ENCODE measurements at regions not wholly inside any gene's neighbourhood (a gene's known extent, or its start where the extent isn't known, plus 50 kb on each side); places are given as distances from the start of the nearest gene placed in this dataset.

DNA sequence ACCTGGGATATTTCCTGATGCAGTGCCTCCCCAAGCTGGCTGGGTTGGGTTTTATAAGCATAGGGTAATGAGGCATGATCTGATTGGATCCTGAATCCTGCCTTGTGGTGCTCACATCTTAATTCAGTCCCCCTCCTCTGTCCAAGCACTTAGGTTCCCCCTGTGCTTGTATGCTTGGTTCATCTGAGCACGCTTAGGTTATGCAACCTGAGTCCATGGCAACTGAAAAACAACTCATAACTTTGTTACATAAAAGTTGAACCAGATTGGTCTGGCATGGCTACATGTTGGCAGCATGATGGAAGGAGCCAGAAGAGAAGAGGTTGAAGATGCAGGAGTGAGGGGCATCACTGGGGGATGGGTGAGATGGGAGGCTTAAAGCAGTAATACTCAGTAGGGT, 57.3 kb upstream of the OSBPL3 start:
- no peaks in the 10 kb centered on the region for H3K4me1 Mint-ChIP-seq
- peaks cover 4% of the 10 kb centered on the region for H3K27me3 Mint-ChIP-seq
- H3K4me3 Mint-ChIP-seq: no peak overlapping the region
- no peaks in the 10 kb centered on the region for H3K36me3 Mint-ChIP-seq
- H3K9me3 Mint-ChIP-seq: peaks cover 2 to 7% (median 2%) of the 10 kb centered on the region in 3 donors
- H3K27ac Mint-ChIP-seq: no peak overlapping the region

DNA sequence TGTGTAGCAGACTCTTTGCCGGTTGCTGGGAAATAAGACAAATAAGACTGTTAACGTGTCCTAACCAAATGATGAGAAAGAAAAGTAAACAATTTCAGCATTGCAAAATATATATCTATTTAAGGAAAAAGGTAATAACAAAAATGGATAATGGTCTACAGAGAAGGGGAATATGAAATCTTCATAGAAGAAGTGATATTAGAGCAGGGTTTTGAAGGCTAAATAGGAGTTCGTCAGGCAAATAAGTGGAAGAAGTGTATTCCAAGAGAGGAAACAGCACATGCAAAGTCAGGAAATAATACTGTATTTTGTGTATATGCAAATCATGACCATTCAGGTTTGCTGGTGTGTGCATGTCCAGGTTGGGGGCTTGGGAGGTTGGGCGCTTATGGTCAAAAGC, 55.3 kb upstream of the OSBPL3 start:
- no peak overlapping the region for H3K27ac Mint-ChIP-seq
- H3K9me3 Mint-ChIP-seq: peaks cover 2 to 7% (median 2%) of the 10 kb centered on the region in 3 donors
- peaks cover 0 to 11% (median 0%) of the 10 kb centered on the region in 3 donors for H3K4me1 Mint-ChIP-seq
- H3K4me3 Mint-ChIP-seq: no peak overlapping the region
- H3K27me3 Mint-ChIP-seq: peaks cover 4% of the 10 kb centered on the region
- H3K36me3 Mint-ChIP-seq: no peaks in the 10 kb centered on the region

DNA sequence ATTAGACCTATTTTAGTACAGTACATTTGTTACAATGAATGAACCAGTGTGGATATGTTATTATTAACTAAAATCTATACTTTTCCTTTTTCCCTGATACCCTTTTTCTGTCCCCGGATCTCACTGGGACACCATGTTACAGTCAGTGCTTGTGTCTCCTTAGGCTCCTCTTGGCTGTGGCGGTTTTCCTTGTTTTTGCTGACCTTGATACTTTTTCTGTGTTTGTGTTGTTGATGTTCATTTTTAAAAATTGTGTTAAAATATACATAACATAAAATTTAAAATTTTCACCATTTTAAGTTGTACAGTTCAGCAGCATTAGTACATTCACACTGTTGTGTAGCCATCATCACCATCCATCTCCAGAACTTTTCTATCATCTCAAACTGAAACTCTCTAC, 54.2 kb upstream of the OSBPL3 start:
- Mint-ChIP-seq H3K4me1 (peaks cover 0 to 11% (median 0%) of the 10 kb centered on the region in 3 donors), H3K9me3 (peaks cover 2 to 7% (median 2%) of the 10 kb centered on the region in 3 donors), H3K36me3 (no peaks in the 10 kb centered on the region), H3K27me3 (peaks cover 7% of the 10 kb centered on the region), H3K27ac (no peak overlapping the region), H3K4me3 (no peak overlapping the region)

DNA sequence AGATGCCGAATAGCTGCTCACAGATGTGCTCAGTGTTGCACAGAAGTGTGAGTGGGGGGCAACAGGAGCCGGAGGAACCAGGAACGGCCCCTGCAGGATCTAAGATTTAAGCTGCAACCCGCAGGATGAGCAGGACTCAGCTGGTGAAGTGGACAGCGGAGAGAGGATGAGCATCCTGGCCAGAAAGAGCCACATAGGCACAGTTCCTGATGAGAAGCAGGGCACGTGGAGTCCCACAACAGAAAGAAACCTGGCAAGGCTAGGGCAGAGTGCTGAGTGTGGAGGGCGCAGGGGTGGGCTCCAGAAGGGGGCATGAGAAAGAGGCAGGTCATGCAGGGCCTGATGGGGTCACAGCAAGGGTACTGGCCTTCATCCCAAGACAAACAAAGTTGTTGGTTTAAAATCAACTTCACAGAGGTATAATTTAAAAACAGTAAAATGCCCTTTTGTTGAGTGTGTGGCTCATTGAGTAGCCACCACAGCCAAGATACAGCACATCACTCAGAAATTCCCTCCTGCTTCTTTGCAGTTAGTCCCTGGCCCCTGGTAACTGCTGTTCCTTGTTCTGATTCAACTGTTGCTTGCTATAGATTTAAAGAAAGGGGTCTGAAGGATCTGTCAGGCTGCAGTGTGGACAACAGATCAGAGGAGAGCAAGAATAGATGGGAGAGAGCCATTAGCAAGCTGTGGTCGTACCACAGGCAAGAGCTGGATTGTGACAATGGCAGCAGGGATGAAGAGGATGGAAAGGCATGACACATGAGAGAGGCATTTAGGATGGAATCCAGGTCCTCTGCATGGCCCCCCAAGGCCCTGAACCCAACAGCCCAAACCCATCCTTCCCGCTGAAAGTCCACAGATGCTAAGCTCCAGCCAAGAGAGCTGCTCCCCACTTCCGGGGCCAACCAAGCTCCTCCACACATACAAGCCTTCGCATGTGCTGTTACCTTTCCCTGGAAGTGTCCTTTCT, 53.1 kb upstream of the OSBPL3 start:
- H3K27ac Mint-ChIP-seq: peak overlapping the region in 1 of 3 donors; percentile 14
- H3K4me3 Mint-ChIP-seq: no peak overlapping the region
- H3K4me1 Mint-ChIP-seq: peaks cover 0 to 17% (median 0%) of the 10 kb centered on the region in 3 donors
- H3K36me3 Mint-ChIP-seq: no peaks in the 10 kb centered on the region
- H3K27me3 Mint-ChIP-seq: peaks cover 7% of the 10 kb centered on the region
- H3K9me3 Mint-ChIP-seq: peaks cover 2 to 7% (median 2%) of the 10 kb centered on the region in 3 donors

DNA sequence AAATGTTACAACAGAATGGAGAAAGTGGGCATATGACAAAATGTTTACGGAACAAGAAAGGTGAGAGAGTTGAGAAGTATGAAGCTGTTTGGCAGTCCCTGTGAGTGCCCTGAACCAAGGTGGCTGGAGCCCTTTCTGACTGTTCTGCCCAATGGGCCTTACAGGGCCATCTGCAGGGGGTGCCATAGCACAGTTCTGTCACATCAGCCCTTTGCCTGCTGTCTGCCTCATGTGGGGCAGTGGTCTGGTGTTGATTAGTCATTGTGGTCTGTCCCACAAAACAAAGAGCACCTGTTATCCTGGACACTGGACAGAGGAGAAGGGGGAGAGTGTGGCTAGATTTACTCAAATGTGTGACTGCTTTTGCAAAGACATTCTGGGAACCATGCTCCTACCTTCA, 51.5 kb upstream of the OSBPL3 start:
- H3K4me3 Mint-ChIP-seq: no peak overlapping the region
- H3K27ac Mint-ChIP-seq: no peak overlapping the region
- peaks cover 0 to 17% (median 0%) of the 10 kb centered on the region in 3 donors for H3K4me1 Mint-ChIP-seq

DNA sequence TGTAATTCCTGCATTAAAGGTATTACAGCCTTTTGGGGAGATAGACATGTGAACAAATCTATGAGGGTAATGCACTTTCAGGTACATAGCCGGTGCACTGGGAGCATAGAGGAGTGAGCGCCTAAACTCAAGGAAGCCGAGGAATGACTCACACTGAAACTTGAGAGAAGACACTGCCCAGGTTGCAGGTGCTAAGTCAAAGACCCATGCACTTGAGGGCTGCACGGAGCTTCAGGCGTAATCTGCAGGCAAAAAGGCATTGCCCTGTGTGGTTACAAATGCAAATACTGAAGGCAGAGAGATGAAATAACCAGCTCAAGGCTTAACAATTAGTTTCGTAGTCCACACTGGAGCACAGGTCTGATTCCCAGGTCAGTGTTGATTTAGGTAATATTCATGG, 51.0 kb upstream of the OSBPL3 start:
- Mint-ChIP-seq H3K4me3 (no peak overlapping the region), H3K27me3 (peaks cover 5% of the 10 kb centered on the region), H3K36me3 (no peaks in the 10 kb centered on the region), H3K9me3 (peaks cover 1 to 2% (median 1%) of the 10 kb centered on the region in 3 donors), H3K4me1 (peaks cover 0 to 17% (median 0%) of the 10 kb centered on the region in 3 donors), H3K27ac (peak overlapping the region in 1 of 3 donors; percentile 55)

More for the DNA sequence above, 51.5 kb upstream of the OSBPL3 start:
- peaks cover 8% of the 10 kb centered on the region for H3K27me3 Mint-ChIP-seq
- peaks cover 2 to 7% (median 2%) of the 10 kb centered on the region in 3 donors for H3K9me3 Mint-ChIP-seq
- H3K36me3 Mint-ChIP-seq: no peaks in the 10 kb centered on the region
